RWPE2 (cell line): ENCODE measurements at regions not wholly inside any gene's neighbourhood (a gene's known extent, or its start where the extent isn't known, plus 50 kb on each side); places are given as distances from the start of the nearest gene placed in this dataset.

Experiments used
- ATAC-seq: fragments of 200-7000 bp; cut with Tn5 transposase; 3 replicates; pipeline ENCODE4 v1.9.1; 2021; ENCODE audit warnings: low read depth
- DNase-seq: peaks from one replicate; pipeline ENCODE4 v3.0.0-alpha.2; 2020; ENCODE audit warnings: low spot score
- H3K27ac ChIP-seq: fragments of 450-650 bp; 2 replicates; pipeline ENCODE4 v1.5.1; 2017; ENCODE audit warnings: mild to moderate bottlenecking; ENCODE audit not compliant: poor library complexity, severe bottlenecking
- H3K27me3 ChIP-seq: fragments of 250-450 bp; sonication (Bioruptor Pico); 2 replicates; pipeline ENCODE4 v1.5.1; 2021; ENCODE audit warnings: mild to moderate bottlenecking, moderate library complexity; ENCODE audit not compliant: insufficient read depth, poor library complexity, severe bottlenecking
- H3K36me3 ChIP-seq: fragments of 250-450 bp; sonication (Bioruptor Pico); 2 replicates; pipeline ENCODE4 v1.5.1; 2020; ENCODE audit warnings: low read depth, mild to moderate bottlenecking, moderate library complexity
- H3K4me1 ChIP-seq: fragments of 250-450 bp; sonication (Bioruptor Pico); 2 replicates; pipeline ENCODE4 v1.5.1; 2021; ENCODE audit warnings: mild to moderate bottlenecking, moderate library complexity; ENCODE audit not compliant: insufficient read depth, poor library complexity, severe bottlenecking
- H3K4me3 ChIP-seq: fragments of 250-450 bp; sonication (Bioruptor Pico); 2 replicates; pipeline ENCODE4 v1.5.1; 2021; ENCODE audit warnings: mild to moderate bottlenecking, moderate library complexity; ENCODE audit not compliant: severe bottlenecking
- H3K9me3 ChIP-seq: fragments of 250-450 bp; sonication (Bioruptor Pico); 2 replicates; pipeline ENCODE4 v1.5.1; 2021; ENCODE audit warnings: mild to moderate bottlenecking, moderate library complexity; ENCODE audit not compliant: severe bottlenecking
- CTCF ChIP-seq: fragments of 450-650 bp; IDR thresholded peaks from one replicate; pipeline ENCODE4 v1.5.1; 2017; ENCODE audit warnings: mild to moderate bottlenecking, moderate library complexity; ENCODE audit not compliant: poor library complexity, severe bottlenecking

- ATAC-seq (no peak), DNase-seq (no peak)
- no peak overlapping the region for H3K4me3 ChIP-seq
- no peak for TF ChIP-seq CTCF
- no peak overlapping the region for H3K27ac ChIP-seq
- no peaks in the 10 kb centered on the region for H3K4me1 ChIP-seq
- no peaks in the 10 kb centered on the region for H3K9me3 ChIP-seq
- no peaks in the 10 kb centered on the region for H3K36me3 ChIP-seq
- peaks cover 12% of the 10 kb centered on the region for H3K27me3 ChIP-seq
These were observed 431.3 kb upstream of the SMIM21 start for GRCh38 chr18:75858754-75859153.

GRCh38 chr18:75857558-75857957, 430.1 kb upstream of the SMIM21 start:
- no peak overlapping the region for H3K27ac ChIP-seq
- no peak for TF ChIP-seq CTCF
- H3K9me3 ChIP-seq: no peaks in the 10 kb centered on the region
- DNase-seq (no peak), ATAC-seq (no peak)
- no peaks in the 10 kb centered on the region for H3K36me3 ChIP-seq
- no peaks in the 10 kb centered on the region for H3K4me1 ChIP-seq
- H3K4me3 ChIP-seq: no peak overlapping the region
- peaks cover 10% of the 10 kb centered on the region for H3K27me3 ChIP-seq

GRCh38 chr18:75854808-75855207, 427.3 kb upstream of the SMIM21 start:
- H3K4me1 ChIP-seq: no peaks in the 10 kb centered on the region
- H3K27ac ChIP-seq: no peak overlapping the region
- no peak overlapping the region for H3K4me3 ChIP-seq
- no peak for TF ChIP-seq CTCF
- DNase-seq (no peak), ATAC-seq (no peak)
- H3K27me3 ChIP-seq: peaks cover 10% of the 10 kb centered on the region
- H3K36me3 ChIP-seq: no peaks in the 10 kb centered on the region
- H3K9me3 ChIP-seq: no peaks in the 10 kb centered on the region

GRCh38 chr18:75854174-75854573, 426.7 kb upstream of the SMIM21 start:
- H3K4me1 ChIP-seq: no peaks in the 10 kb centered on the region
- DNase-seq (no peak), ATAC-seq (no peak)
- no peaks in the 10 kb centered on the region for H3K9me3 ChIP-seq
- no peak overlapping the region for H3K27ac ChIP-seq
- peak; percentile 38 for TF ChIP-seq CTCF
- no peaks in the 10 kb centered on the region for H3K36me3 ChIP-seq
- H3K4me3 ChIP-seq: no peak overlapping the region
- H3K27me3 ChIP-seq: peaks cover 10% of the 10 kb centered on the region

GRCh38 chr18:75846321-75846720, 418.8 kb upstream of the SMIM21 start:
- H3K9me3 ChIP-seq: no peaks in the 10 kb centered on the region
- no peak overlapping the region for H3K27ac ChIP-seq
- H3K27me3 ChIP-seq: no peaks in the 10 kb centered on the region

More at GRCh38 chr18:75846321-75846720, 418.8 kb upstream of the SMIM21 start:
- no peaks in the 10 kb centered on the region for H3K36me3 ChIP-seq
- ATAC-seq (no peak), DNase-seq (no peak)
- no peak overlapping the region for H3K4me3 ChIP-seq
- TF ChIP-seq CTCF: no peak
- H3K4me1 ChIP-seq: no peaks in the 10 kb centered on the region
